ENCODE measurements at regions not wholly inside any gene's neighbourhood (a gene's known extent, or its start where the extent isn't known, plus 50 kb on each side); places are given as distances from the start of the nearest gene placed in this dataset.

DNA sequence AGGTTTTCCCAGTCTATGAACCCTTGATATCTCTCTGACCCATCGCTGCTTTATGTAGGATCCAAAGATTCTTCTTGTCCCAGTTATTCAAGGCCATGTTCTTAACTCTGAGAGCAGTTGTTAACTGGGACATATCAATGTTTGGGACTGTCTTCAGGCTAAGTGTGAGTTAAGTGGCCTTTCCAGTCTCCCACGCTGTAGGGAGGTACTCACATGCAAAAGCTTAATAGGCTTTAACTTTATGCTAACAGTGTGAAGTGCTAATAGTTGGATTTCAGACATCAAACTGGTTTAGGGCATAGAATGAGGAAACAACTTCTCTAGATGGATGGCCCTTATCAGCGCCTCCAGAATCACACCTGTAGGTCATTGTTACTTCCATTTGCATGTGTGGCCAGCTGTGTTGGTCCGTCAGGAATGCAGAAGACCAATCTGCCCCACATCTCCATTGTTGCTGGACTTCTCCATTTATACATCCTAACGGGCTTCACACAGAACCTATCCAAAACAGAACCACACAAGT lies 104.7 kb upstream of the MBNL2 start:
- H2BK12ac ChIP-seq (ENCODE audit: low read depth, low read length) = no peak overlapping the region
- H4K20me1 ChIP-seq (replicated peaks in 1 of 2; ENCODE audit: control insufficient read depth in 1 of 2, insufficient read depth in 2 of 2, low read length in 2 of 2) = no peaks in the 10 kb centered on the region
- H2AK5ac ChIP-seq (ENCODE audit: low read depth, low read length) = no peak overlapping the region
- ChIA-PET CTCF (ENCODE audit: partially characterized antibody) (interaction anchor here (1.2 to 13.0 kb wide), 2 partner anchors 8 to 227 kb away, joined by 4 to 105 read pairs; no protein-coding TSS in a partner anchor), POLR2A (ENCODE audit: partially characterized antibody) (interaction anchor here (1.4 kb wide), 1 partner anchor 10 kb away, joined by 4 read pairs; no protein-coding TSS in a partner anchor)
- H3K18ac ChIP-seq (ENCODE audit: extremely low read depth, low read length) = no peak overlapping the region
- H3K14ac ChIP-seq (ENCODE audit: insufficient read length) = no peak overlapping the region
- no peak overlapping the region for H2BK120ac ChIP-seq (replicated peaks; ENCODE audit: low read depth, low read length)
- FAIRE-seq (no peak), DNase-seq (ENCODE audit: low read depth in 1 of 2, low spot score in 2 of 2) (no peak)
- H4K5ac ChIP-seq (ENCODE audit: insufficient read length, low read depth, low read length) = no peak overlapping the region
- no peak overlapping the region for H4K8ac ChIP-seq (ENCODE audit: extremely low read depth, insufficient read depth, low read length)
- no peak overlapping the region for H3K4me2 ChIP-seq (ENCODE audit: insufficient read depth in 1 of 2, low read depth in 2 of 2, low read length in 2 of 2)
- no peaks in the 10 kb centered on the region for H3K4me1 ChIP-seq (replicated peaks in 1 of 4; ENCODE audit: control insufficient read depth in 3 of 4, insufficient read depth in 4 of 4, low read length in 3 of 4)
- H2AFZ ChIP-seq (ENCODE audit: low read length) = no peak overlapping the region
- H2BK20ac ChIP-seq (ENCODE audit: low read length) = no peak overlapping the region; the same call in 1 of the 2 replicates
- H3K23me2 ChIP-seq (ENCODE audit: low read depth, low read length) = no peaks in the 10 kb centered on the region
- H3K56ac ChIP-seq (replicated peaks; ENCODE audit: insufficient read length, low read depth, low read length) = no peak overlapping the region
- WGBS, 2 experiments (ENCODE audit: extremely low coverage in 1 of 2, insufficient coverage in 1 of 2, insufficient read length in 1 of 2, insufficient replicate concordance in 2 of 2, low coverage in 1 of 2, low lambda C conversion rate in 2 of 2, missing lambda C conversion rate in 1 of 2) = 85% methylated on average over 5 of the region's 5 CpGs; no CpG with 5 or more reads in 1 of the 2 experiments
- no peak overlapping the region for H3K27ac ChIP-seq (ENCODE audit: low read depth, low read length)
- H3K23ac ChIP-seq (ENCODE audit: insufficient read length) = no peak overlapping the region
- H3K4ac ChIP-seq (replicated peaks; ENCODE audit: insufficient read length, low read depth, low read length) = no peak overlapping the region
- H2BK15ac ChIP-seq (ENCODE audit: low read length) = no peak overlapping the region
- no peaks in the 10 kb centered on the region for H3K27me3 ChIP-seq (replicated peaks in 1 of 4; ENCODE audit: control insufficient read depth in 3 of 4, extremely low read depth in 1 of 4, insufficient read depth in 3 of 4, low read length in 3 of 4)
- no peaks in the 10 kb centered on the region for H3K9me3 ChIP-seq (ENCODE audit: insufficient read depth in 2 of 2, low read depth in 1 of 2, low read length in 1 of 2)
- H3K79me2 ChIP-seq (ENCODE audit: control insufficient read depth in 1 of 2, insufficient read depth in 2 of 2, low read length in 2 of 2) = no peaks in the 10 kb centered on the region
- no peak for TF ChIP-seq CHD1 (IDR thresholded peaks at IDR 0.05; ENCODE audit: low read depth, low read length)
- TF ChIP-seq SUZ12 (IDR thresholded peaks at IDR 0.05; ENCODE audit: low read length) = no peak
- no peak for TF ChIP-seq TAF1 (IDR thresholded peaks at IDR 0.05; ENCODE audit: low read depth, low read length)
- TF ChIP-seq HDAC2 (IDR thresholded peaks at IDR 0.05; ENCODE audit: borderline replicate concordance in 1 of 2, low read depth in 2 of 2, low read length in 2 of 2) = no peak
- no peak for TF ChIP-seq RAD21 (IDR thresholded peaks at IDR 0.05 in 1 of 2, conservative IDR thresholded peaks at IDR 0.05 in 1 of 2; ENCODE audit: low read depth in 2 of 2, low read length in 2 of 2)
- TF ChIP-seq POU5F1 (IDR thresholded peaks at IDR 0.05; ENCODE audit: low read depth, low read length) = no peak
- no peak for TF ChIP-seq SAP30 (IDR thresholded peaks at IDR 0.05; ENCODE audit: insufficient read depth, insufficient replicate concordance, low read length)
- no peak for TF ChIP-seq CEBPB (IDR thresholded peaks at IDR 0.05; ENCODE audit: low read depth, low read length)
- no peak overlapping the region for H3K9ac ChIP-seq (replicated peaks in 1 of 4; ENCODE audit: extremely low read depth in 1 of 4, low read depth in 3 of 4, low read length in 3 of 4)
- no peak overlapping the region for H2BK5ac ChIP-seq (ENCODE audit: low read depth, low read length)
- H3K36me3 ChIP-seq (ENCODE audit: control insufficient read depth in 2 of 4, insufficient read depth in 4 of 4, low read length in 3 of 4) = no peaks in the 10 kb centered on the region
- no peak overlapping the region for H3K4me3 ChIP-seq (ENCODE audit: extremely low read depth in 1 of 4, insufficient read depth in 2 of 4, low read depth in 3 of 4, low read length in 4 of 4)
- H3K79me1 ChIP-seq (ENCODE audit: low read depth, low read length) = no peaks in the 10 kb centered on the region
- no peak overlapping the region for H4K91ac ChIP-seq (replicated peaks; ENCODE audit: insufficient read length, low read length)
